ENCODE measurements at regions not wholly inside any gene's neighbourhood (a gene's known extent, or its start where the extent isn't known, plus 50 kb on each side); places are given as distances from the start of the nearest gene placed in this dataset.
A peak's percentile ranks its signal among the peaks of the same experiment; 100 is the strongest.
"Not testable (repeated sequence)": the region's sequence is repeated elsewhere in the genome, so short reads cannot be mapped to it uniquely, and the experiment has no call there.

DNA sequence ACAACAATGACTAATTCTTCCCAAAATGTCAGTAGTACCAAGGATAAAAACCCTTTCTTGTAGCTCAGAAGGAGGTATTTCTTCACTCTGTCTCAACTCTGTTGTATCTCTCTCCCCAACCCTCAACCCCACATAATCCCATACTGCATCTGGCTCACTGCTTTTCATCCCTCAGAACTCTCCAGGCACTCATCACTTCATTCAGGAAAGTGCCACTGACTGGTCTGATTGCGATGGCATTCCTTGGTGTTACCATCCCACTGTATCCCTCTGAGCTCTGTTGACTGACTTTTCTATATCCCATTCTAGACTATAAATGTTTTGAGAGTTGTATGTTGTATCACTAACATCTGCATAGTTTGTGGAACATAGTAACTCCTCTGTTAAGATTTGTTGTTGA lies 483.5 kb upstream of the ADGRL2 start:
- DNase-seq: no peak

- no peak for DNase-seq
These were observed 486.1 kb upstream of the ADGRL2 start for GRCh38 chr1:81314513-81315233.

- no peak for DNase-seq
These were observed 487.4 kb upstream of the ADGRL2 start for GRCh38 chr1:81313289-81313688.

- no peak for DNase-seq
These were observed 488.4 kb upstream of the ADGRL2 start for GRCh38 chr1:81312272-81312754.

GRCh38 chr1:81310250-81310649 lies 490.5 kb upstream of the ADGRL2 start:
- DNase-seq: no peak

GRCh38 chr1:81308191-81308590 lies 492.5 kb upstream of the ADGRL2 start:
- no peak for DNase-seq

DNA sequence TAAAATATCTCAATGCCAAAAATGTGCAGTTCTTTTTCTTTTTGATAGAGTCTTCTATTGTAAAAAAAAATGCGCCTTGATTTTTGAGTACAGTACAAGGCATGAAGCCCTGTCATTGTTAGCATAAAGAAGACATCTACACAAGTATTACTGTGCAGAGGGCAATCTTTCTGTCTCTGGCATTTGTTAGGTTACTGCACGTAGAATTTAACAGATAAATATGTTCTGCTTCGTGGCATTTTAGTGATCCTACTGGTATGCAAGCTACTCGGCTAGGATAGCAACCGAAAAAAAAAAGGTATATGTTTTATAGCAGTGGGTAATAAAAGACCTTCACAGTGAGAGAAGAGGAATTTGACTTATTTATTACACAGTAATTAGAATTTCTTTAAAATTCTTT lies 492.9 kb upstream of the ADGRL2 start:
- DNase-seq: no peak

DNA sequence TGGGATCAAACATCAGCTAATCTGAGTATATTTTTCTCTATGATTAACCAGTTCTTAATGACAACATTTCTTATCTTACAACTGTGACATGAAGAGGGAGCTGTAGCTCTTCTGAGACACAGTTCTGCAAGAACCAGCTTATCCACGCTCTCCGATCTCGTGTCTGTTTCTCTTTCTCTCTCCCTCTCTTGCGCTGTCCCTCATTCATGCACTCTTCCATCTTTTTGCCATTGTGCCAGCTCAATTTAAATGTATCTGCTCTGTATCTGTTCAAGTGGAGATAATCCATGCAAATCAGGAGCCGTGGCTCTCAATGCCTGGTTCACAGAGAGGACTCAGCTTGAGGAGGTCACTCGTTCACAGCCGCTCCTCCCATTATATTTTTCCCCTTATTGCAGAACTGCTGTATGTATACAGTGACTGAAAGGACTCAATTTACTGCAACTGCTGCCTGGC lies 494.7 kb upstream of the ADGRL2 start:
- peak; percentile 81 for DNase-seq

GRCh38 chr1:81304187-81304586 lies 496.5 kb upstream of the ADGRL2 start:
- DNase-seq: no peak

DNA sequence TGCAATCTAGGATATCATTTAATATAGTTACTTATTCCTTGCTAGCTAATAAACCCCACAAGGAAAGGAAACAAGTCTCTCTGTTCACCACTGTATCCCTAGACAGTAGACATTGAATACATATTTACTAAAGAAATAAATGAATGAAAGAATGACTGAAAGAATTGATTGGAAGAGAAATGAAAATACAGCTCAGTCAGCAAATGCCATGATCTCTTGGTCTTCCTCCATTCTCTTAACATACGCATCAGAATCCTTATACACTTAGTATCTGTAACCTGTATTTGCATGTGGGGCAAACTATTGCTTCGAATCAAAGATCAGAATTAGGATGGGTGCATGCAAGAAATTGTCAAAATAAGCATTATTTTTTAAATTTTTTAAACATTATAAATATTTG lies 500.8 kb upstream of the ADGRL2 start:
- no peak for DNase-seq

- DNase-seq: no peak
These were observed 502.5 kb upstream of the ADGRL2 start for GRCh38 chr1:81298266-81298665.

DNA sequence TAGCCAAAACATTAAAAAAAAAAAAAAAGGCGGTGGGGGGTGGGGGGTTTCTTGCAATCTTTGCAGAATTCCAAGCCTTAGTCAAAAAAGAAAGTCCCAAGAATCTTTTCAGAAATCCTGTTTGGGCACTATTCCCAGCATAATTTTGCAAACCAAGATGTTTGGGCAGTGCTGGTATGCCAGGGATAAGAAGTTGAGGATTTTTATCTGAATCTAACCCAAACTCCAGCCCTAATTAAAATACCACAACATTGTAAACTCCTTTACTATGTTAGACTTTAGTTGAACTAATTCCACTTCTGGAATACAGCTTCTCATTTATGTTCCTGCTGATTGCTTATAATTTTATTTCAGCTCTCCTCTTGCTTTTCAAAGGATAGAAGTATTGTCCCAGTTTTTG lies 504.1 kb upstream of the ADGRL2 start:
- DNase-seq: no peak

DNA sequence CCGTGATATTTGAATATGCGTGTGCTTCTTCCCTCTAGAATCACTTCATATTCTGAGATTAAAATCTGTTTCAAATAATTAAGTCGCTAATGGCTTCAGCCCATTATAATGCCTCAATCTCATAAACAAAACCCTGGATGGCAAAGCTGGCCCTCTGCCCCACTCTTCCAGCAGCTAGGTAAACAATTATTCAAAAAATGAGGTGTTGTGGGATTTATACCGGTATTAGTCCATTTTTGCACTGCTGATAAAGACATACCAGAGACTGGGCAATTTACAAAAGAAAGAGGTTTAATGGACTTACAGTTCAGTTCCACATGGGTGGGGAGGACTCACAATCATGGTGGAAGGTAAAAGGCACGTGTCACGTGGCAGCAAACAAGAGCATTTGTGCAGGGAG lies 510.4 kb upstream of the ADGRL2 start:
- no peak for DNase-seq

DNA sequence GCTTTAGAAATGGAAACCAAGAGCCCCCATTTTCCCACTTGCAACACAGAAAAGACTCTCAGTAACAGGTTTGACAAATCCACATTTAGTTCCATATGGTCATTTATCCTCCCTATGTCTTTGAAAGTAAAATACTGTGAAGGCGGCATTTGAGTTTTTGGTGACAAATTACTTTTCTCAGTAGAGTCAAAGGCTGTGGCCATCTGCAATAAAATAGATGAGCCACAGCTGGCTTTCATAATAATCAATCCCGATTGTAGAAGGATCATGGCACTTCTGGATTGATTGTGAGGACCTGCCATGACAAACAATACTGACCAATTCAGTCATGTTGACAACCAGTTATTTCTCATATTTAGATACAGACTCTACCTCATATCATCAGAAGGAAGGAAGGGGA lies 512.0 kb upstream of the ADGRL2 start:
- no peak for DNase-seq

DNA sequence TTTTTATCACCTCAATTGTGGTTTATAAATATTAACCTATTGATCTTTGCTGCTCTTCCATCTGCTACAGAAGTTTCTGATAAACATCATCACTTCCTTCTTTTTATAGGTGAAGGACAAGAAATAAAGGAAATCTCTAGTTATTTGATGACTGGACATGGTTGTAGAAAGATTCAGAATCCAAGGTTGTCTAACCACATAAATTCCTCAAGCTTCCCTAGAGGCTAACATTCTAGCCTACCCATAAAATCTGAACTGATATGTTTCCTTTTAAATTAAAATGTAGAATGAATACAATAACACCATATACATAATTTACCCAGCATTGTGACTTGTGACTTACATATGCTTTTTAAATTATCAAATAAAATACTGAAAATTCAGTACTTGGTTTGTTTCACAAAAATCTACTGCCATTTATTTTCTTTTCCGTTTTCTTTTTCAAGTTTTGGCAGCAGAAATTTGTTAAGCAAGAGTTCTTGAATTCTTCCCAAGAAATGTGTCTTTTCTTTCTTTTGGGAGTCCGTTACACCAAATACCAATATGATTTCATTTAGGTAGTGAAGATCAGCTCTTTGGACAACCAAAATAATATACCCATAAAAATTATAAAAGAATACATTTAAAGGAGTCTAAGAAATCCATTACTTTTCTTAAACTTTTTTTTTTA lies 513.2 kb upstream of the ADGRL2 start:
- DNase-seq: no peak

- DNase-seq: no peak
These were observed 530.7 kb upstream of the ADGRL2 start for GRCh38 chr1:81270051-81270450.

- DNase-seq: no peak
These were observed 535.8 kb upstream of the ADGRL2 start for GRCh38 chr1:81264976-81265375.

DNA sequence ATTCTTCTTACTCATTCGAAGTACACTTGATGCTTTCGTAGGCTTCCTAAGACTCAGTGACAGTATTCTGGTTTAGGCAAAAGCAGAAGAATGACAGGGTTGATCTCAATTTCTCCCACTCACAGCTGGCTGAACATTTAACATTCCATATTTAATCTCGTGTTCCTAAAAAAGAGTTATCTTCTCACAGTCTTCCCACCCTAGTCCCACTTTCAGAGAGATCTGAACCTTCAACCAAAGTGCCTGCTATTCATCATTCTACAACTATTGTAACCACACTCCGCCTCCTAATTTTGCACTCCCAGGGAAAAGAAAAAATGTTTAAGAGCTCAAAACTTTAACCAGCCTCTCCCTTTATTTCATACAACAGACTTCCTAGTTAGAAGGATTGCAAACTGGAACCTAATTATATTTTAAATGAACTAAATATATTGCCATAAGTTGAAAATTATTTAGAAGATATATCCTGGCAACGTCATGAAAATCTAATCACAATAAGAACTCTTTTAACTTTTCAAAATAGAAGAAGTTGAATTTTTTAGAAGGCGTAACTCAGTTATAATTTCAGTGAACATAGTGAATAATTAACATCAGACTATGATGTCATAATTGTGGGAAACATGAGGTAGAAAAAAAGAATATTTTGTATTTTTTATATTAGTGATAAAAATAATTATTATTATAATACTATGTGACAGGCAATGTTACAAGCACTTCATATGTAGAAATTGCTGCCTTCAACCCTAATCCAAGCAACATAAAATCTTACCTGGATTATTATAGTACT lies 540.9 kb upstream of the ADGRL2 start:
- DNase-seq: no peak

DNA sequence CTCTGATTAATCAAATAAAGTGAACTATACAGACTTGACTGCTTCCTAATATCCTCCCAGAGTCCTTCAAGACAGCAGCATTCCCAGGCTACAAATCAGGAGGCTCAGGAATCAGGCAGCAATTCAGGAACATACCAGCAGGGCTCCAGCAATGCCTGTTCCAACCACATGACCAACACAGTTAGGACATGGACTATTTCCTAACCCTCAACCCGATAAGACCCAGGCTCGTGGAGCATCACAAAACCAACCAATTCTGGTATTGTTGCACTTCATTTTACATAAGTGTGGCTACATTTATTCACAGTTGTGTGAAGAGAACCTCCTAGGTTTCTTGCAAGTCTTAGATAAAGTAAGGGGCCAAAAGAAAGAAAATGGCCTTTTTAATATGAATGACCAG lies 546.2 kb upstream of the ADGRL2 start:
- no peak for DNase-seq

DNA sequence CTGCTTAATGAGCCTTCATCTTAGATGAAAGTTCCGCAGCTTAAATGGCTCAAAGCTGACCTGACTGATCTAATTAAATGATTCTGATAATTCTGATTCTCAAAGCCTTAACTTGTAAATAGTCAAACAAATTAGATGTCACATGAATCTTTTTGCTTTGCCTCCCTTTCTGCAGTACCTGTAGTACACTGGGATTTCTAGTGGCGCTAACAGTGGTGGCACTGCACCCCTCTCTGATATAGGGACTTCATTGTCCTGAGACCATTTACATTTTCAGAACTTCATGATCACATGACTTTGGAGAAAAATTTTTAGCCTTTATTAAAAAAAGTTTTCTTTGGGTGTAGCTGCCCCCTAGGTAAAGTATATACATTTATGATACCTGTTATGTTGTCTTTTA lies 546.7 kb upstream of the ADGRL2 start:
- DNase-seq: no peak

DNA sequence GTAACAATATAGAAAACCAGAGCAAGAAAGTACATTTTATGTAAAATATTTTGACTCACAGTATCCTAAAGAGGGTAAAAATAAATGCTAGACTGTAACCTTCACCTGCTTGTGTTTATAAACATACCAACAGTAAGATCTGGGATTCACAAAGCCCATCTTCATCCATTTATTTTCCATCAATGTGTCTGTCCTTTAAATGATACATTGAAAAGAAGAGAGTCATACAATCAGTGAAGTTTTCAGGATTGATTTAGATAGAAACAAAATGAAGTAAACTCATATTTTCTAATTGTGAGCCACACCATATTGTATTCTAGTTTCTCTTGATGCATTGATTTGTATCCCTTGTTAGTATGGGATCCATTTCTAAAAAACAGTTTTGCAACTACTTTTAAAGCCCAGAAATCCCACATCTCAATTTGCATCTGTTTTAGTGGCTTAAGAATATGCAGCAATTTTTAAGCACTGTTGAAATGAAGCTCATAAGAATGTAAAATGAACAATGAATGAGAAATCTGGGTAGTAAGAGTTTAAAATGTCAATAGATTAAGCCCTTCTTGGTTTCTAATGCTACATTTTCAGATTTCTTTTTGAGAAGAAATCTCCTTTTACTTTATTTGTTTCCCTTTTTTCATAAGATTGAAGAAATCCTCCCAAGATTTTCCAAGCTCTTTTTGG lies 548.1 kb upstream of the ADGRL2 start:
- no peak for DNase-seq

DNA sequence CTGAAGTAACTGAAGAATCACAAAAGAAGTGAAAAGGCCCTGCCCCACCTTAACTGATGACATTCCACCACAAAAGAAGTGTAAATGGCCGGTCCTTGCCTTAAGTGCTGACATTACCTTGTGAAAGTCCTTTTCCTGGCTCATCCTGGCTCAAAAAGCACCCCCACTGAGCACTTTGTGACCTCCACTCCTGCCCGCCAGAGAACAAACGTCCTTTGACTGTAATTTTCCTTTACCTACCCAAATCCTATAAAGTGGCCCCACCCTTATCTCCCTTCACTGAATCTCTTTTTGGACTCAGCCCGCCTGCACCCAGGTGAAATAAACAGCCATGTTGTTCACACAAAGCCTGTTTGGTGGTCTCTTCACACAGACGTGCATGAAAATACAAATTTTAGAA lies 549.9 kb upstream of the ADGRL2 start:
- not testable (repeated sequence) for DNase-seq

DNA sequence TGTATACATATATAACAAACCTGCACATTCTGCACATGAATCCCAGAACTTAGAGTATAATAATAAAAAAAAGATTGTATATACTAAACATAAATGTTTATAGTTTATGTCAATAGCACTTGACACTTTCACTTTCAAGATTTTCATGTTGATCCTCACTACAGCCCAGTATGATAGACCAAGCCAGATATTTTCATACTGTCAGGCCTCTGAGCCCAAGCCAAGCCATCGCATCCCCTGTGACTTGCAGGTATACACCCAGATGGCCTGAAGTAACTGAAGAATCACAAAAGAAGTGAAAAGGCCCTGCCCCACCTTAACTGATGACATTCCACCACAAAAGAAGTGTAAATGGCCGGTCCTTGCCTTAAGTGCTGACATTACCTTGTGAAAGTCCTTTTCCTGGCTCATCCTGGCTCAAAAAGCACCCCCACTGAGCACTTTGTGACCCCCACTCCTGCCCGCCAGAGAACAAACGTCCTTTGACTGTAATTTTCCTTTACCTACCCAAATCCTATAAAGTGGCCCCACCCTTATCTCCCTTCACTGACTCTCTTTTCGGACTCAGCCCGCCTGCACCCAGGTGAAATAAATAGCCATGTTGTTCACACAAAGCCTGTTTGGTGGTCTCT lies 555.5 kb upstream of the ADGRL2 start:
- not testable (repeated sequence) for DNase-seq
